ENCODE measurements at regions not wholly inside any gene's neighbourhood (a gene's known extent, or its start where the extent isn't known, plus 50 kb on each side); places are given as distances from the start of the nearest gene placed in this dataset.

DNA sequence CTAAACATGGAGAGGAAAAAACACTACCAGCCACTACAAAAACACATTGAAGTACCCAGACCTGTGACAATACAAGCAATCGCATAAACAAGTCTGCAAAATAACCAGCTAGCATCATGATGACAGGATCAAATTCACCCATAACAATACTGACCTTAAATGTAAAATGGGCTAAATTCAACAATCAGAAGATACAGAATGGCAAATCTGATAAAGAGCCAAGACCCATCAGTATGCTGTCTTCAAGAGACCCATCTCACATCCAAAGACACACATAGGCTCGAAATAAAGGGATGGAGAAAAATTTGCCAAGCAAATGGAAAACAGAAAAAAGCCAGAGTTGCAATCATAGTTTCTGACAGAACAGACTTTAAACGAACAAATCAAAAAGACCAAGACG, 294.4 kb downstream of the MEF2C start:
- no peak overlapping the region for H3K27ac ChIP-seq
- no peaks in the 10 kb centered on the region for H3K4me1 ChIP-seq
- H3K36me3 ChIP-seq = no peaks in the 10 kb centered on the region
- H3K9me3 ChIP-seq = peaks cover 0 to 4% (median 0%) of the 10 kb centered on the region in 4 donors
- TF ChIP-seq, protein P1, sequence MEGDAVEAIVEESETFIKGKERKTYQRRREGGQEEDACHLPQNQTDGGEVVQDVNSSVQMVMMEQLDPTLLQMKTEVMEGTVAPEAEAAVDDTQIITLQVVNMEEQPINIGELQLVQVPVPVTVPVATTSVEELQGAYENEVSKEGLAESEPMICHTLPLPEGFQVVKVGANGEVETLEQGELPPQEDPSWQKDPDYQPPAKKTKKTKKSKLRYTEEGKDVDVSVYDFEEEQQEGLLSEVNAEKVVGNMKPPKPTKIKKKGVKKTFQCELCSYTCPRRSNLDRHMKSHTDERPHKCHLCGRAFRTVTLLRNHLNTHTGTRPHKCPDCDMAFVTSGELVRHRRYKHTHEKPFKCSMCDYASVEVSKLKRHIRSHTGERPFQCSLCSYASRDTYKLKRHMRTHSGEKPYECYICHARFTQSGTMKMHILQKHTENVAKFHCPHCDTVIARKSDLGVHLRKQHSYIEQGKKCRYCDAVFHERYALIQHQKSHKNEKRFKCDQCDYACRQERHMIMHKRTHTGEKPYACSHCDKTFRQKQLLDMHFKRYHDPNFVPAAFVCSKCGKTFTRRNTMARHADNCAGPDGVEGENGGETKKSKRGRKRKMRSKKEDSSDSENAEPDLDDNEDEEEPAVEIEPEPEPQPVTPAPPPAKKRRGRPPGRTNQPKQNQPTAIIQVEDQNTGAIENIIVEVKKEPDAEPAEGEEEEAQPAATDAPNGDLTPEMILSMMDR (IDR thresholded peaks at IDR 0.05) = no peak
- no peak for TF ChIP-seq POLR2A (IDR thresholded peaks at IDR 0.05)
- no peak for DNase-seq
- H3K27me3 ChIP-seq = no peaks in the 10 kb centered on the region
- H3K4me3 ChIP-seq = no peak overlapping the region

DNA sequence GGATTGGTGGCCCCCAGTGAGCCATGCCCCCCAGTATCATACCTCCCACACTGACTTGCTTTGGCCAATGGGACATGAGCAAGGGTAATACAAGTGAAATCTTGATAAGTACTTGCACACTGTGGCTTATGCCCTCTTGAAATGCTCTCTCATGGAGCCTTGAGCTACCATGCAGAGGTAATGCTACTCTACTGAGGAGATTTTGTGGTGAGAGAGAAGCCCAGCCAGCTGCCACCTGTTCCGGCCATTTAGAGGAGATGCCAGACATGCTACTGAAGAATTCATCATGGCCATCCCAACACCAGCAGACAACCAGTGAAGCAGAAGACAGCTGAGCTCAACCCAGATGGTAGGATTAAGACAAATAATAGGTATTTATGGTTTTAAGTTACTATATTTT, 299.5 kb downstream of the MEF2C start:
- Histone ChIP-seq H3K27ac (no peak overlapping the region), H3K36me3 (no peaks in the 10 kb centered on the region), H3K4me1 (no peaks in the 10 kb centered on the region), H3K27me3 (no peaks in the 10 kb centered on the region), H3K9me3 (peaks cover 0 to 1% (median 0%) of the 10 kb centered on the region in 4 donors), H3K4me3 (no peak overlapping the region)
- TF ChIP-seq, protein P1 (IDR thresholded peaks at IDR 0.05) = no peak
- no peak for TF ChIP-seq POLR2A (IDR thresholded peaks at IDR 0.05)
- no peak for DNase-seq

DNA sequence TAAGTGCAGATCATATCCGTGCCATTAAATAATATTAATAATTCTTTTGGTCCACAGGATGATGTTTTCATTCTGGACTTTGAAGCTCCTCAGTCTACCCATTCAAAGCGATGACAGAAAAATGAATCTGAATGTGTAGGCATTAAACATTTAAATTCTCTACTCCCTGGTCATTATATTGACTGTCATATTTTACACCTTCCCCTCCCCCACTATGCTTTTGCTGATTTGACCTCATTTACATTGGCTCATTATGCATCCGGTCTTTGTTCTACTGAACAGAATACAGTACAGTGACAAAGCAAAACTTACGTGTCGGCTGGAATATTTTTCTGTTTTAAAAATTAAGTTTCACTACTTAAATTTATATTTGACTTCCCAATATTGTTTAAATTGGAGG, 289.7 kb upstream of the TMEM161B start:
- Histone ChIP-seq H3K9me3 (no peaks in the 10 kb centered on the region), H3K4me3 (no peak overlapping the region), H3K36me3 (no peaks in the 10 kb centered on the region), H3K27ac (no peak overlapping the region), H3K4me1 (no peaks in the 10 kb centered on the region), H3K27me3 (no peaks in the 10 kb centered on the region)
- DNase-seq = no peak
- TF ChIP-seq POLR2A (IDR thresholded peaks at IDR 0.05) = no peak
- TF ChIP-seq, protein P1 (IDR thresholded peaks at IDR 0.05) = no peak

DNA sequence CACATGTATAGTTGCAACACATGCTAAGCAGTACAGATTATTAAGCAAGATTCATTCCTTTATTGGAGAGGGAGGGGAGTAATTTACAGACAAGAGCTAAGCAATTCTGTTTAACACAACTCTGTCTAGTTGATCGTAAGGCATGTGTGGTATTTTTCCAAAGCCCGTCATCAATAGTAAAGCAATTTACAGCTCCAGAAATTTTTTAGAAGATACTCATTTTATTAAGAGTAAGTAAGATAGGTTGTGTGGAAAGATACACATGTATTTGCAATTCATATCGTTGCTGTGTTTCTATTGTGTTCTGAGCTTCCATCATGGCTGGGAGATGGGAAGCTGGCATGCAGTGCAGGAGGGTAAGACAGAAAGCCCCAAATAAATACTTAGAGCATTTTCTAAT, 289.2 kb upstream of the TMEM161B start:
- DNase-seq = no peak
- no peak overlapping the region for H3K27ac ChIP-seq
- TF ChIP-seq, protein P1 (IDR thresholded peaks at IDR 0.05) = no peak
- no peak for TF ChIP-seq POLR2A (IDR thresholded peaks at IDR 0.05)

DNA sequence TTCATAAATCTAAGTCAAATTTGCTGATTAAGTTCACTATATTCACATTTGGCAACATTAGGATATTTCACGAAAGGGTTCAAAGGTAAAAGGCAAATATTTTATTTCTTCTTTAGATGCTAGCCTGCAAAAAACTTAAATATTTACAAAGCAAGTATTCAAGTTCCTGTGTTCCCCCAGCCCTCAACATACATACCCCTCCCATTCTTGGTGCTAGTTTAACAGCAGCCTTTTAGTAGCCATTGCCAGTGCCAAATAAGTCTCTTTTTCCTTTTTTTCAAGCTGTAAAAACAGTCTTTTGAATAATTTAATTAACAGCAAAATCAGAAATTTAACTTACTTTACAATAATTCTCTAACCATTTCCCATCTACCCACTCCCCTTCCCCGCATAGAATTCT, 288.5 kb upstream of the TMEM161B start:
- Histone ChIP-seq H3K27ac (no peak overlapping the region), H3K4me3 (no peak overlapping the region), H3K36me3 (no peaks in the 10 kb centered on the region), H3K27me3 (no peaks in the 10 kb centered on the region), H3K4me1 (no peaks in the 10 kb centered on the region), H3K9me3 (no peaks in the 10 kb centered on the region)
- no peak for TF ChIP-seq POLR2A (IDR thresholded peaks at IDR 0.05)
- DNase-seq = no peak

More for the DNA sequence above, 289.2 kb upstream of the TMEM161B start:
- H3K36me3 ChIP-seq = no peaks in the 10 kb centered on the region
- no peaks in the 10 kb centered on the region for H3K27me3 ChIP-seq
- no peak overlapping the region for H3K4me3 ChIP-seq
- H3K9me3 ChIP-seq = no peaks in the 10 kb centered on the region
- H3K4me1 ChIP-seq = no peaks in the 10 kb centered on the region

DNA sequence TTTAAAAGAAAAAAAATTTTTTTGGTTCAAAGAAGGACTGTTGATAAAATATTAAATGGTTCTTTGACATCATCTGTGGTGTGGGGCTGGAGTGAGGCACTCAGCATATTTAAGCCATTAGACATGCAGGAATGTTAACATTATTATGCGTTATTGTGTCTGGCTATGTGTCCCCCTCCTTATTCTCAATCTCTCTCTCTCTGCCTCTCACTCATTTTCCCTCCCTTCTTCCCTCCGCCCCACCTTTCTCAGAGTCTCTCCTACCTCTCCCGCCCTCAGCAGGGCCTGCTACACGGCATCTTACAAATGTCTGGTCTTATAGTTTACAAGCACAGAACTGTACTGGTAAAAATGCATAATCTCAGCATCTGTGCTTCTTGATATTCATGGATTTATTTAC, 287.8 kb upstream of the TMEM161B start:
- TF ChIP-seq, protein P1 (IDR thresholded peaks at IDR 0.05) = no peak
- TF ChIP-seq POLR2A (IDR thresholded peaks at IDR 0.05) = no peak
- no peaks in the 10 kb centered on the region for H3K27me3 ChIP-seq
- DNase-seq = no peak
- no peak overlapping the region for H3K27ac ChIP-seq
- no peaks in the 10 kb centered on the region for H3K4me1 ChIP-seq
- no peaks in the 10 kb centered on the region for H3K9me3 ChIP-seq
- no peak overlapping the region for H3K4me3 ChIP-seq
- H3K36me3 ChIP-seq = no peaks in the 10 kb centered on the region
